ENCODE measurements at regions not wholly inside any gene's neighbourhood (a gene's known extent, or its start where the extent isn't known, plus 50 kb on each side); places are given as distances from the start of the nearest gene placed in this dataset.
"Not testable (repeated sequence)": the region's sequence is repeated elsewhere in the genome, so short reads cannot be mapped to it uniquely, and the experiment has no call there.

- H3K27me3 ChIP-seq = no peaks in the 10 kb centered on the region
- no peak overlapping the region for H3K27ac ChIP-seq
- H3K36me3 ChIP-seq = no peaks in the 10 kb centered on the region
- H3K9me3 ChIP-seq = no peaks in the 10 kb centered on the region
- TF ChIP-seq CTCF (IDR thresholded peaks at IDR 0.05) = no peak
- H3K4me3 ChIP-seq = no peak overlapping the region
- H3K4me1 ChIP-seq = peaks cover 0 to 14% of the 10 kb centered on the region in 2 donors
- DNase-seq (ENCODE audit: low spot score) = no peak
Measured at GRCh38 chr13:73808318-73808717, 325.9 kb downstream of the KLF12 start.

- not testable (repeated sequence) for H3K4me1 ChIP-seq; H3K4me3 ChIP-seq; H3K9me3 ChIP-seq; H3K27me3 ChIP-seq; DNase-seq (ENCODE audit: low spot score); H3K27ac ChIP-seq; H3K36me3 ChIP-seq
Measured at GRCh38 chr13:73805326-73805958, 328.8 kb downstream of the KLF12 start.

- Histone ChIP-seq H3K27me3 (no peaks in the 10 kb centered on the region), H3K9me3 (no peaks in the 10 kb centered on the region), H3K4me3 (no peak overlapping the region), H3K4me1 (no peaks in the 10 kb centered on the region), H3K36me3 (no peaks in the 10 kb centered on the region), H3K27ac (no peak overlapping the region)
- no peak for TF ChIP-seq CTCF (IDR thresholded peaks at IDR 0.05)
- no peak for DNase-seq (ENCODE audit: low spot score)
Measured at GRCh38 chr13:73803997-73804396, 330.2 kb downstream of the KLF12 start.

GRCh38 chr13:73800011-73800410 lies 334.2 kb downstream of the KLF12 start:
- Histone ChIP-seq H3K9me3 (no peaks in the 10 kb centered on the region), H3K4me1 (no peaks in the 10 kb centered on the region), H3K4me3 (no peak overlapping the region), H3K27me3 (no peaks in the 10 kb centered on the region), H3K27ac (no peak overlapping the region), H3K36me3 (no peaks in the 10 kb centered on the region)
- no peak for DNase-seq (ENCODE audit: low spot score)
- TF ChIP-seq CTCF (IDR thresholded peaks at IDR 0.05) = no peak

GRCh38 chr13:73794755-73795154 lies 339.4 kb downstream of the KLF12 start:
- Histone ChIP-seq H3K27ac (no peak overlapping the region), H3K4me1 (no peaks in the 10 kb centered on the region), H3K36me3 (no peaks in the 10 kb centered on the region), H3K27me3 (no peaks in the 10 kb centered on the region), H3K9me3 (no peaks in the 10 kb centered on the region), H3K4me3 (no peak overlapping the region)
- TF ChIP-seq CTCF (IDR thresholded peaks at IDR 0.05) = no peak
- DNase-seq (ENCODE audit: low spot score) = no peak

- H3K9me3 ChIP-seq = no peaks in the 10 kb centered on the region
- no peak for DNase-seq (ENCODE audit: low spot score)
- H3K4me3 ChIP-seq = no peak overlapping the region
- TF ChIP-seq CTCF (IDR thresholded peaks at IDR 0.05) = no peak
- no peaks in the 10 kb centered on the region for H3K27me3 ChIP-seq
- H3K36me3 ChIP-seq = no peaks in the 10 kb centered on the region
- H3K27ac ChIP-seq = no peak overlapping the region
- H3K4me1 ChIP-seq = no peaks in the 10 kb centered on the region
Measured at GRCh38 chr13:73793361-73793760, 340.8 kb downstream of the KLF12 start.

Measured in right atrium auricular region (tissue), 2 donors.